Heart left ventricle (tissue), 16 donors: ENCODE measurements at regions not wholly inside any gene's neighbourhood (a gene's known extent, or its start where the extent isn't known, plus 50 kb on each side); places are given as distances from the start of the nearest gene placed in this dataset.

ENCODE experiments used
- ATAC-seq, 4 donors: fragments of 200-7000 bp; cut with Tn5 transposase; one replicate each; pipeline ENCODE4 v1.9.1; 2020 to 2022; ENCODE audit warnings: moderate library complexity in 4 of 4, mild to moderate bottlenecking in 3 of 4, moderate number of reproducible peaks in 1 of 4
- DNase-seq, 5 donors: peaks; one replicate each; pipeline ENCODE4 v3.0.0-alpha.2; 2020
- H3K27ac ChIP-seq, 12 donors: fragments of 200-600 bp; sonication (generic) in 4 of 12; one replicate each; pipeline versions ENCODE4 v1.5.0 to v1.8.0; 2016 to 2022; ENCODE audit warnings: mild to moderate bottlenecking in 2 of 12
- H3K27me3 ChIP-seq, 9 donors: fragments of 200-600 bp; sonication (generic) in 2 of 9; one replicate each; pipeline versions ENCODE4 v1.5.1 to v1.8.0; 2016 to 2022; ENCODE audit warnings: mild to moderate bottlenecking in 3 of 9
- H3K36me3 ChIP-seq, 9 donors: fragments of 200-600 bp; sonication (generic) in 2 of 9; one replicate each; pipeline versions ENCODE4 v1.5.0 to v1.8.0; 2018 to 2022; ENCODE audit warnings: mild to moderate bottlenecking in 2 of 9
- H3K4me1 ChIP-seq, 12 donors: fragments of 200-600 bp; sonication (generic) in 4 of 12; one replicate each; pipeline versions ENCODE4 v1.5.0 to v1.8.0; 2016 to 2022; ENCODE audit warnings: mild to moderate bottlenecking in 3 of 12
- H3K4me3 ChIP-seq, 12 donors: fragments of 200-600 bp; sonication (generic) in 4 of 12; one replicate each; pipeline versions ENCODE4 v1.5.0 to v1.8.0; 2017 to 2022; ENCODE audit warnings: mild to moderate bottlenecking in 9 of 12, moderate library complexity in 4 of 12
- H3K9me3 ChIP-seq, 12 donors: fragments of 200-600 bp; sonication (generic) in 4 of 12; one replicate each; pipeline versions ENCODE4 v1.5.0 to v1.8.0; 2016 to 2022; ENCODE audit warnings: mild to moderate bottlenecking in 1 of 12
- CTCF ChIP-seq, 12 donors: fragments of 200-600 bp; sonication (generic) in 4 of 12; IDR thresholded peaks; one replicate each; pipeline versions ENCODE4 v1.5.0 to v1.8.0; 2018 to 2022; ENCODE audit warnings: antibody characterized with exemption in 12 of 12, mild to moderate bottlenecking in 5 of 12
- POLR2A ChIP-seq, 2 donors: fragments of 450-650 bp; IDR thresholded peaks; one replicate each; pipeline ENCODE4 v1.6.1; 2017; ENCODE audit warnings: antibody characterized with exemption in 2 of 2, mild to moderate bottlenecking in 2 of 2, moderate library complexity in 2 of 2
- WGBS, 4 donors: extraction: QIAGEN DNeasy Blood & Tissue Kit in 2 of 4; methylation state at CpG; one replicate each; pipeline versions ENCODE4 v1.1.5 to v1.1.7; 2013 to 2018; 5-methylcytosine and 5-hydroxymethylcytosine counted together
- intact Hi-C, 10 donors: fragments of 100-400 bp; cut with DNase I; formaldehyde crosslinking; loops; one replicate each; pipeline versions ENCODE4 v1.11.1 to v1.14.2; 2022
- donor health status: ischemic (EF 13 %, LVEDD 7.1; RV severe dilation, severe dysfunction).
- donor health status: healthy with polysubstance abuse.
- donor health status: DM: no; HTN: yes; CAD: no.
- donor health status: DM: no; HTN: no; CAD: no.
- donor health status: ischemic (EF 25% LVEDD 6.9; RV normal size, moderate dysfunction).
- donor health status: ischemic (EF 25% LVEDD 5.7; RV mildly dilated, moderate dysfunction).
- donor health status: healthy.
- donor health status: DM: yes; HTN: yes; CAD: no.
- donor health status: ischemic (EF 35%, LVEDD 5.7; RV mildly dilated, moderate dysfunction).
- donor health status: nonischemic (EF 11% LVEDD 7.7; RV severe dilation, severe dysfunction).
- donor health status: DM: yes; HTN: yes; CAD: no.
- donor health status: PGD.
- donor health status: ischemic (EF 29% LVEDD 5.4; RV normal size, mild dysfunction).
- donor health status: nonischemic (EF 23%, LVEDD 6.1; RV moderate dilation, normal function).

- 59 to 72% (median 67%) methylated on average over 4 of the region's 4 CpGs for WGBS, 4 donors
- Histone ChIP-seq H3K4me3 (no peak overlapping the region), H3K4me1 (peaks cover 0 to 5% (median 0%) of the 10 kb centered on the region in 12 donors), H3K9me3 (no peaks in the 10 kb centered on the region), H3K27ac (no peak overlapping the region), H3K36me3 (no peaks in the 10 kb centered on the region), H3K27me3 (no peaks in the 10 kb centered on the region)
- ATAC-seq, result no peak
- no peak for DNase-seq
- TF ChIP-seq CTCF (IDR thresholded peaks at IDR 0.05) (no peak), POLR2A (IDR thresholded peaks at IDR 0.05) (no peak)
- intact Hi-C loops, result no loop called here
Observed at GRCh38 chr5:165015547-165015946, 1510.1 kb downstream of the MAT2B start.

DNA sequence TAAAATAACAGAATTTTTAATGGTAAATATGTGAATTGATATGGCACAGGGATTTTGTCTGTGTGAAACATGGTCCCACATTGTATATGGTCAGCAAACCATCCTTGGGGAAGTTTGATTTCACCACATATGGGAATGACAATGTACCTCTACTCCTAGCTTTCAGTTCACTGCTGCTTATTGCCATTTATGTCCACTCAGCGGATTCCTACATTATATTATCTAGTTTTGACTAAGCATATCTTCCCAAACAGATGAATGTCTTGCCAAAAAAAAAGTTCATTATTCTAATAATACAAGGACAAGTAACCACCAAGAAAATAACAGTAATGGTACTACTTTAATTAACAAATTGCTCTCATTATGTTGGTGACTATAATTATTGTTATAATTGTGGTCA, 1521.6 kb downstream of the MAT2B start:
- Histone ChIP-seq H3K27ac (no peak overlapping the region), H3K4me1 (no peaks in the 10 kb centered on the region), H3K9me3 (peaks cover 0 to 4% (median 0%) of the 10 kb centered on the region in 12 donors), H3K4me3 (no peak overlapping the region), H3K36me3 (no peaks in the 10 kb centered on the region), H3K27me3 (no peaks in the 10 kb centered on the region)
- DNase-seq (no peak), ATAC-seq (no peak)
- intact Hi-C loops, result no loop called here
- 84 to 91% (median 86%) methylated on average over 1 of the region's 1 CpG for WGBS, 4 donors
- TF ChIP-seq POLR2A (IDR thresholded peaks at IDR 0.05), result no peak
- no peak for TF ChIP-seq CTCF (IDR thresholded peaks at IDR 0.05)

DNA sequence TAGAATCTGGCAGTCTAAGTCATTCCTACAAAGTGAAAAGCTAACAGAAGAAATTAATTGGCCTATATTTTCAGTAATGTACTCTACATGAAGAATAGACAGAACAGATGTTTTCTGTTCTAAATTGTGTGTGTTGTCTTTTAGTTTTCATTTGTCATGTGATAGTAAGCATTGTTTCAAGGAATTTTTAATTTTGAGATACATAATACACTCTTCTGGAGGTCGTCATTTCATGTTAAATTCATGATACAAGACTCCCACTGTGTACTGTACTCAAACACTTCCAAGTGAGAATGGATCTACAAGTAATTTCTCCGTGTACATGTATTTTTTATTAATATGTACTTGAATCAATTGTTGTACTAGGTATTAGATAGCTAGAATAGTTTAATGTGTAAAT, 1522.9 kb downstream of the MAT2B start:
- Histone ChIP-seq H3K4me1 (no peaks in the 10 kb centered on the region), H3K36me3 (no peaks in the 10 kb centered on the region), H3K4me3 (no peak overlapping the region), H3K27me3 (no peaks in the 10 kb centered on the region), H3K27ac (no peak overlapping the region), H3K9me3 (peaks cover 0 to 4% (median 0%) of the 10 kb centered on the region in 12 donors)
- DNase-seq (no peak), ATAC-seq (no peak)
- 45 to 61% (median 51%) methylated on average over 2 of the region's 2 CpGs for WGBS, 4 donors
- TF ChIP-seq CTCF (IDR thresholded peaks at IDR 0.05) (no peak), POLR2A (IDR thresholded peaks at IDR 0.05) (no peak)
- intact Hi-C loops, result no loop called here

DNA sequence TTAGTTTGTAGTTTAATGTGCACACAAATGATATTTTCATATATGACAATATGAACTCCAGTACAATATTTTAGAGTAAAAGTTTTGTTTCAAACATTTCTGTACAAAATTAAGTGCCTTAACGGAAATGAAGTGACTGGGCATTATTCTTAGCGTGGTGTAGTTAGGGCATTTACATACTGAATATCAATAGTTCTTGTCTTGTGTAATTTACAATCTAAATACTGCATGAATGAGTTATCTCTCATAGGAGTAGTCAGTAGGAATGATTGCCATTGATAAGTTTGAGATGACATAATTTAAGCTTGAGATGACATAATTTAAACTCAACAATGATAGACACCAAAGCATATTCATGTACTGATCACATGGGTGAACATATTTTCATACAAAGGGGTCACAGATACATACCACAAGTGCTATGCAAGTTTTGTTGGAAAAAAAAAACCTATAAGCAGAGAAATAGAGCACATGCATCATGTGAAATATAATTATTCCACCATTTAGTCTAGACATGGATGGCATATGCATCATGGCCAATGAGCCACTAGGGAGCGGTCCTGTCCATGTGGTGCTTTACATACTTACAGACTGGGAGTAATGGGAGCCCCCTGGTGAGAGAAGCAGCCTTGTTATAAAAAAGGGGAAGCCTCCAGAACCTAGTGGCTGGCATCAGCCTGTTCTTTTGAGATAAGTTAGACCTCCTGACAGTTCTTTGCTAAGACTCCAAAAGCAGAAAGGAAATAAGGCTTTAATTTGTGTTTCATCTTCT, 1523.9 kb downstream of the MAT2B start:
- H3K27ac ChIP-seq, result no peak overlapping the region
- WGBS, 4 donors, result 73 to 81% (median 78%) methylated on average over 3 of the region's 3 CpGs
- TF ChIP-seq CTCF (IDR thresholded peaks at IDR 0.05) (peak in 2 of 12 donors; percentile 4 to 11), POLR2A (IDR thresholded peaks at IDR 0.05) (no peak)
- H3K36me3 ChIP-seq, result no peaks in the 10 kb centered on the region
- ATAC-seq, result no peak
- intact Hi-C loops, result no loop called here
- H3K4me1 ChIP-seq, result no peaks in the 10 kb centered on the region
- H3K27me3 ChIP-seq, result no peaks in the 10 kb centered on the region
- peaks cover 0 to 4% (median 0%) of the 10 kb centered on the region in 12 donors for H3K9me3 ChIP-seq
- DNase-seq, result no peak
- no peak overlapping the region for H3K4me3 ChIP-seq
